ENCODE measurements at regions not wholly inside any gene's neighbourhood (a gene's known extent, or its start where the extent isn't known, plus 50 kb on each side); places are given as distances from the start of the nearest gene placed in this dataset.

GRCh38 chr5:72691751-72692150 is 124.7 kb upstream of the TNPO1 start:
- Histone ChIP-seq H3K9ac (ENCODE audit: control insufficient read depth, extremely low read depth, insufficient read depth, low read length) (no peak overlapping the region), H3K9me1 (ENCODE audit: control insufficient read depth, extremely low read depth, insufficient read depth, low read length) (no peaks in the 10 kb centered on the region), H3K4me1 (ENCODE audit: control insufficient read depth, extremely low read depth, insufficient read depth, low read length) (no peaks in the 10 kb centered on the region), H3K4me3 (ENCODE audit: control insufficient read depth in 2 of 3, extremely low read depth in 1 of 3, insufficient read depth in 2 of 3, low read depth in 1 of 3, low read length in 3 of 3) (no peak overlapping the region), H3K27ac (ENCODE audit: control insufficient read depth, insufficient read depth, low read length) (no peak overlapping the region), H3K36me3 (ENCODE audit: control insufficient read depth in 2 of 2, extremely low read depth in 1 of 2, insufficient read depth in 2 of 2, low read length in 2 of 2) (no peaks in the 10 kb centered on the region), H2AFZ (ENCODE audit: control insufficient read depth, low read length) (no peak overlapping the region), H3K79me2 (ENCODE audit: control insufficient read depth, insufficient read depth, low read length) (no peaks in the 10 kb centered on the region), H3K9me3 (ENCODE audit: control insufficient read depth, low read depth, low read length) (no peaks in the 10 kb centered on the region), H4K20me1 (ENCODE audit: control insufficient read depth, extremely low read depth, insufficient read depth, low read length) (no peaks in the 10 kb centered on the region), H3K27me3 (ENCODE audit: control insufficient read depth, extremely low read depth, insufficient read depth, low read length) (peaks cover 14% of the 10 kb centered on the region), H3K4me2 (ENCODE audit: control insufficient read depth, extremely low read depth, insufficient read depth, low read depth, low read length) (no peak overlapping the region)
- TF ChIP-seq EZH2 (IDR thresholded peaks at IDR 0.05; ENCODE audit: low read length) (no peak), CTCF (optimal IDR thresholded peaks at IDR 0.05 in 1 of 3, IDR thresholded peaks at IDR 0.05 in 1 of 3, conservative IDR thresholded peaks at IDR 0.05 in 1 of 3; ENCODE audit: extremely low read depth in 1 of 3, insufficient read depth in 2 of 3, low read length in 3 of 3) (no peak)
- FAIRE-seq (no peak), DNase-seq (ENCODE audit: low read depth, low spot score) (no peak)
- dilution Hi-C loops (cut with MboI; ENCODE audit: extremely low pct_ligation_motif_present, low sequenced_read_pairs), result no loop called here

- TF ChIP-seq CTCF (optimal IDR thresholded peaks at IDR 0.05 in 1 of 3, IDR thresholded peaks at IDR 0.05 in 1 of 3, conservative IDR thresholded peaks at IDR 0.05 in 1 of 3; ENCODE audit: extremely low read depth in 1 of 3, insufficient read depth in 2 of 3, low read length in 3 of 3) (no peak), EZH2 (IDR thresholded peaks at IDR 0.05; ENCODE audit: low read length) (no peak)
- FAIRE-seq, result no peak
These were observed 127.5 kb upstream of the TNPO1 start for GRCh38 chr5:72688916-72689315.

More at GRCh38 chr5:72688916-72689315, 127.5 kb upstream of the TNPO1 start:
- no peaks in the 10 kb centered on the region for H3K9me3 ChIP-seq (ENCODE audit: control insufficient read depth, low read depth, low read length)
- no peaks in the 10 kb centered on the region for H3K79me2 ChIP-seq (ENCODE audit: control insufficient read depth, insufficient read depth, low read length)
- DNase-seq (ENCODE audit: low read depth, low spot score), result no peak
- H3K27me3 ChIP-seq (ENCODE audit: control insufficient read depth, extremely low read depth, insufficient read depth, low read length), result peaks cover 14% of the 10 kb centered on the region
- dilution Hi-C loops (cut with MboI; ENCODE audit: extremely low pct_ligation_motif_present, low sequenced_read_pairs), result no loop called here
- no peaks in the 10 kb centered on the region for H4K20me1 ChIP-seq (ENCODE audit: control insufficient read depth, extremely low read depth, insufficient read depth, low read length)
- no peak overlapping the region for H3K4me2 ChIP-seq (ENCODE audit: control insufficient read depth, extremely low read depth, insufficient read depth, low read depth, low read length)
- no peaks in the 10 kb centered on the region for H3K4me1 ChIP-seq (ENCODE audit: control insufficient read depth, extremely low read depth, insufficient read depth, low read length)
- no peaks in the 10 kb centered on the region for H3K36me3 ChIP-seq (ENCODE audit: control insufficient read depth in 2 of 2, extremely low read depth in 1 of 2, insufficient read depth in 2 of 2, low read length in 2 of 2)
- H3K9ac ChIP-seq (ENCODE audit: control insufficient read depth, extremely low read depth, insufficient read depth, low read length), result no peak overlapping the region
- no peaks in the 10 kb centered on the region for H3K9me1 ChIP-seq (ENCODE audit: control insufficient read depth, extremely low read depth, insufficient read depth, low read length)
- H2AFZ ChIP-seq (ENCODE audit: control insufficient read depth, low read length), result no peak overlapping the region
- no peak overlapping the region for H3K27ac ChIP-seq (ENCODE audit: control insufficient read depth, insufficient read depth, low read length)
- H3K4me3 ChIP-seq (ENCODE audit: control insufficient read depth in 2 of 3, extremely low read depth in 1 of 3, insufficient read depth in 2 of 3, low read depth in 1 of 3, low read length in 3 of 3), result no peak overlapping the region
